Activated gamma-delta T cell treated with anti-CD3 and anti-CD28 coated beads, Interleukin-2, amount 50 U/mL, for 16 hours (primary cell): ENCODE measurements at regions not wholly inside any gene's neighbourhood (a gene's known extent, or its start where the extent isn't known, plus 50 kb on each side); places are given as distances from the start of the nearest gene placed in this dataset.
"Not testable (repeated sequence)": the region's sequence is repeated elsewhere in the genome, so short reads cannot be mapped to it uniquely, and the experiment has no call there.

ENCODE experiments used
- DNase-seq: peaks from one replicate; pipeline ENCODE4 v3.0.0-alpha.2; 2020; ENCODE audit warnings: low read depth

DNA sequence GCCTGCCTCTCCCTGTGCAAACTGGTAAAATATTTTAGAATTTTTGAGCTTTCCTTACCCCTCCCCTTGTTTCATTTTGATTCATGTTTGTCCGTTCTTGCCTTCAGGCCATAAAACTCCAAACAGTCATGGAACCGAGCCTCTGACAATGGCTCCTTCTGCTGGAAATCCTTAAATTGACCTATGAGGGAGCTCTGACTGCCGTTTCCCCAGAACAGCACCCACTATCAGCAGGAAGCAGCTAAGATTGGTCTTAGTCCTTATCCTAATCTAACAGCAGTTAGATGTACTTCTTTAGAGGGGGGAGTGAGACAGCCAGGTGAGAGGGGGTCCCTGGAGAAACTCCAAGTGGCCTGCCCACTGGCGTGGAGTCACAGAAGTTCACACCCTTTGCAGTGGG is 106.7 kb downstream of the FAM174A start:
- DNase-seq, result no peak

DNA sequence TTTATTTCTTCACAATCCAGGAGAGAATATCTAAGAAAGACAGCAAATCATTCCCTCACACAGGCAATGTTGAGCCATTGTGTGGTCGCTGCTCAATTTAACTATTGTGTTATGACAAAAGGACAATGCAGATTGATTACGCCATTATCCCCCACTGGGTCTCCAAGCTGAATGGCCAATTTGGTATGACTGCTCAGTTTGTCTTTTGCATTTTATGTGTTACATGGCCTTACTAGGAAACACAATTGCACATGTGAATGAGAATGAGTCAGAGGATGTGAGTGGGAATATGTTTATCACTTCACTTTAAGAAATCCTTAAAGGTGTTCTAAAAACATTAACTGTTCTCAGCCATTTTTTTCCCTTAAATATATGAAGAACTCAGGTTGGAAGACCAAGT is 108.3 kb downstream of the FAM174A start:
- no peak for DNase-seq

DNA sequence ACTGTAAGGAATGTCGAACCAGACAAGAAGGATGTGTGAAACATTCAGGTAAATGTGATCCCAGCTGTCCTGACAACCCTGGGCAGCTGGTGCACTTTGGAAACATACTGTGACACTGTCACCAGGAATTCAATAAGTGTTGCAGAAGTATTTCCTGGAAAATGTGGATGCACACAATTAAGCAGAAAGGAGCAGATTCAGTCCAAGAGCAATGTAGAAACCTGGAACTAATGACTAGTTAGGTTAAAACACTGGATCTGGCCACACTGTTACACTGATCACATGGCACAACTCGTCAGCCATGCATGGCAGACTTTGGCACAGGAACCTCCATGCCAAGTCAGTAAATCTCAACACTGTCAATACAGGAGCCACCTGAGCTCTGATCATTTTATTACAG is 109.0 kb downstream of the FAM174A start:
- no peak for DNase-seq

DNA sequence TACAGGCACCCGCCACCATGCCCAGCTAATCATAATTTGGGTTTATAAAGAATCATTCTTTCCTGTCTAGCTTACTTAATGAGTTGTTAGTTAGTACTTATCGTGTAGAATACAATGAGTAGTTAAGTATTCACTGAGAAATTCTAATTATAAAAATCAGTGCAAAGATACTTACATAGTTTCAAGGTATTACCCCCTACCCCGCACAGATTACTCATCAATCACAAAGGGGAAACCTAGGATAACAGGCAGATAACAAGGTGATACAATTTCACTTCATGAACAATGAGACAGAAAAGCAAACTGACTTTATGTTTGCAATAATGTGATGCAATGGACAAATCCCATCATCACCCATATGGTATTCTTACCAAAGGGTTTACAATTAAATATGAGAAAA is 109.6 kb downstream of the FAM174A start:
- DNase-seq, result no peak

DNA sequence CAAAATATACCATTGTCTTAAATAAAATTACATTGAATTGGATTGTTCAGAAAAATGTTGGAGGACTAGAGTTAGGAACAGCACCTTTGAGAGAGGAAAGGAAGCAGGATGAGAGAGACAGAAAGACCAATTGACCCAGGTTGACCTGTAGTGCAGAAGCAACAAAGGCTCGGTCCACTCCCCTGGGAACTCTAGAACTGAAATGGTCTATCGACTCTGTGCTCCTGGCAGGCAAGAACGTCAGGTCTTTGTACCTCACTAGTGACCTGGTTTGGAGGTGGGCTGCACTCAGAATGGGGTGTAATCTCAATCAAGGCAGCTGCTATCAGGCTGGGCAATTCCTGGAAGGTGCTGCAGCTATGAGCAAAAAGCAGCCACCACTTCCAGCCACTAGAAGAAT is 110.8 kb downstream of the FAM174A start:
- DNase-seq, result no peak

DNA sequence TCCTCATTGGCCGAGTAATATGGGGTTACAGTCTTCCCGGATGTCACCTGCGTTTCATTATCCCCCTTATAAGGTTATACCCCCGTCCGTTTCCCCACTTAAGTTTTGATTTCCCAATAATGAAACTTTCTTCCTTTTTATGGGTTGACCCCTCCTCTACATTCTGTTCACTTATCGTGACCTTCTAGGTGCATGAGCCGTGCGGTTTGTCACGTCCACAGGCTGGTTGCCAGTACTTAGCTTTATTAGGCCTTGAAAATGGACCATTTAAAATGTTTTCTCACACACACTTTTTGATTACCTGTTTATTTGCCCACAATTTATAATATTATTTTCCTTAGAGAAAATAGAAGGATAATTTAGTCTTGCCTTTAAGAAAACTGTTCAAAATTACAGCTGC is 111.5 kb downstream of the FAM174A start:
- DNase-seq, result no peak

DNA sequence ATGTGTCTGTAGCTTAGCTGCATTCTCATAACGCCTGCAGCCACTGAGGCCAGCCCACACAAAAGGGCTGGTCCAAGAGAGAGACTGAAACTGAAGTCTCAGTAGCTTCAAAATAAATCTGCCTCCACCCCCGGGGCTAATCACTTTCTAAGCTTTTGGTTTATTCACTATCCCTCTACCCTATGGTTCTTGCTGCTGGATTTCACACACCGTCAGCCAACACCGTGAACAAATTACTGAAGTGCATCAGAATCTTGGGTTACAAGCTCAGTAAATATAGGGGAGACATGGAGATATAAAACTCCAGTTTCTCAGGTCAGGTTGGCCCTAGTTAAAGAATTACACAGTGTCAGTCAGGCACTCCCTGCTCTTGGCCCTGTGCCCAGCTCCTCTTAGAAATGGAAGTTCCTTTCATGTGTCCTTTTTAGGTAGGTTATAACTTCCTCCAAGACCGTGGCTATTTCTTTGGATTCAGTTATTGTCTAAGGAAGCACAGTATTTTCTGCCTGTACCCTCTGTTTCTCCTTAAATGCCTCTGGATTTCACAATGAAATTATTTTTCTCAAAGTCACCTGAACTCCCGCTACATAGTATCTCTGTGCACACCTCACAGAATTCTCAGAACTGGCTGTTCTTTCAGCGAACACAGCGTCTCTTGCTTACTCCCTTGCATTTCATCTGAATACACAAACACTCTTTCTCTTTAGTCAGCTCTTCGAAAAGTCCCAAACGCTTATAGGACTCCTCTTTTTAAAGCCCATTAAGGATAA is 112.5 kb downstream of the FAM174A start:
- no peak for DNase-seq

DNA sequence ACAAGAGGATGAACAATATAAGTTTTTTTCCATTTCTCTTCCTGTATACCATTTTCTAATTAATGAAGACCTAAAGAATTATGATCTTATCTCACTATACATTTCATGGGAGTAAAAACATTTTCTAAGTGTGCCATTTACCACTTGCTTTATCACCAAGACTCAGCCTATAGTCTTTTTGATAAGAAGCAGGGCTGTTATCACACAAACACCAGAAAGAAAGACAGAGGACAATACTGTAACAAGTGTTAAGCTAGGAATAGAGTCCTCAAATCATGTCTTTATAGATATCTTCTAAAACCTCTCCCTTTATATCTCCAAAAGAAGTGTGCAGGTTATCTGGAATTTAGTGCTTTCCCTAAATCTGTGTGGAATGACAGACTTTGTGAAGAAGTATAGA is 119.7 kb downstream of the FAM174A start:
- DNase-seq, result no peak

DNA sequence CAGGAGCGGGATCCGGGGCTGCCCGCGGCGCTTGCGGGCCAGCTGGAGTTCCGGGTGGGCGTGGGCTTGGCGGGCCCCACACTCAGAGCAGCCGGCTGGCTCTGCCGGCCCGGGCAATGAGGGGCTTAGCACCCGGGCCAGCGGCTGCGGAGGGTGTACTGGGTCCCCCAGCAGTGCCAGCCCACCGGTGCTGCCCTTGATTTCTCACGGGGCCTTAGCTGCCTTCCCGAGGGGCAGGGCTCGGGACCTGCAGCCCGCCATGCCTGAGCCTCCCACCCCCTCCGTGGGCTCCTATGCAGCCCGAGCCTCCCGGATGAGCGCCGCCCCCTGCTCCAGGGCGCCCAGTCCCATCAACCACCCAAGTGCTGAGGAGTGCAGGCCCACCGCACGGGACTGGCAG is 121.6 kb downstream of the FAM174A start:
- not testable (repeated sequence) for DNase-seq

DNA sequence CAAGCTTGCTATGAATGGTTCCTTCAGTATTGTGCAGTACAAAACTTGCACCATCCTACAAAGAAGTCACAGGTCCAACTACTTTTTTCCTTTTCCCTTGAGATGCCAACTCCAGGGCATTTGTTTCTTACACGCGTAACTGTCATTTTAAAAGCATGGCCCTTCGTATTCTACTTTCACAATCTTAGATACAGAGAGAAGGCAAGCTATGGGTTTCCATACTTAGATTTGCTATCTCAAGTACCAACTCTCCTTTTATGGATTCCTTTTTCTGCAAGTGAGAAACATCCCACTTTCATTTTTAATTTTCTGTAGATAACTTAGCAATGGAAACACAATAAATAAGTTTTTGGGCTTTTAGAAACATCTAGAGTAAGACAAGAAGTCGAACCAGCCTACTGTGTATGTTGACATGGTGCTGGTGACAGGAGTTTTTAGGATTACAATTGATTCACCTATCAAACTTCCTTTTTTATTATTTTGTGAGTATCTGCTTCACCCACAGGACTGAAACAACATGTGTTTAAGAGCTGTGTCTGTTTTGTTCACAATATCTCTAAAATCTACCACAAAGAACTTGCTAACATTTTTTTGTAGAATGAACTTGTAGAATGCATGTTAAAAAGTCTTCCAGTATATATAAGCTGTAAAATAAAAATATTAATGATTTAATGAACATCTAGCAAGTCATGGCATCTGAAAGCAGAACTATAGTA is 124.1 kb downstream of the FAM174A start:
- DNase-seq, result no peak

DNA sequence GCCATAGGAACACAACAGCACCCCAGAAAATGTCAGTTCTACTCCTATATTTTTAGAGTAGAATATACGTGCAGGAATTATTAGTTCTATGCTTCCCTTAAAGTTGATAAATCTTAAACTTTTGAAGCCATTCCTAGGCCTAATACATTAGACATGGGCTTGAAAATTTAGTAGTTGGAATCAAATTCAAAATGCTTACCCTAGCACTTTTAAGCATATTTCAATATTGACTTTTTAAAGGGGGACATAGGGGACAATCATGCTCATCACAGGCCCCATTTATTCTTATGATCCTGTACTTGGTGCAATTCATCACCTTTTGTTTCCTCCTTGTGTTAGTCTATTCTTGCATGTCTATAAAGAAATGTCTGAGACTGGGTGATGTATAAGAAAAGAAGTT is 129.0 kb downstream of the FAM174A start:
- DNase-seq, result no peak

DNA sequence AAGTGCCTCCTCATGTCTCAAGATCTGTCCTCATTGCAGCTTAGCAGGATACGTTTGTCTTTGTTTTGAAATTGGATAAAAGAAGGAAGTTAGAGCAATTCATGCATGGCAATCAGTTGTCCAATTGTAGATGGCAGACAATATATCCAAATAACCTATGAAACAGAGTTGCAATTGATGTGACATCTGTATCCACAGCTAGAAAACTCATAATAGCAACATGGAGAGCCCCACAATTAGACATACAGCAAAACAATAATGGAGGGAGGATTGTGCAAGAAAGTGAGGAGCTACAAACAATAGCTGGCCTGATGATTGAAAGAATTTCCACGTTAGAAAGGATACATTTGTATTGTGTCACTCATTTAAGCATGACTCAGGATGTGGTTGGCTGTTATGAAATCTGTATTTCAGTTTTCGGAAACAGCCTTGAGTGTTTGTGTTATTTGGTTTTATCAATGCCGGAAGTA is 132.0 kb downstream of the FAM174A start:
- no peak for DNase-seq

DNA sequence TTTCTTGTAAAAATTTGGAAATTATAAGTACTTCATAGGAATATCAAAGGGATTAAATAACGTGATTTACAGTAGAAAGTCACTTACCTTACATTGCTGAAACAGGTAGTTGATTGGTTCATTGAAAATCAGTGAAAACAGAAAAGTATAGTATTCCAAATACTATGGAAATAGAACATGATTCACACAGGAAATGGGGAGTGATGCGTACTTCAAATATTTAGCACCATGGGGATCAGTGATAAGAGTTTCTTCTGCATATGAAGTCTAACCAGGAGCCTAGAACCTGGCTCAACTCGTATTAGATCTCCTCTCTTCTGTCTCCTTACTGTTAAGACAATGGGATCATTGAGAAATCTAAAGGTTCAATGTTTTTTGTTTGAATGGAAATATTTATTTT is 133.3 kb downstream of the FAM174A start:
- no peak for DNase-seq

DNA sequence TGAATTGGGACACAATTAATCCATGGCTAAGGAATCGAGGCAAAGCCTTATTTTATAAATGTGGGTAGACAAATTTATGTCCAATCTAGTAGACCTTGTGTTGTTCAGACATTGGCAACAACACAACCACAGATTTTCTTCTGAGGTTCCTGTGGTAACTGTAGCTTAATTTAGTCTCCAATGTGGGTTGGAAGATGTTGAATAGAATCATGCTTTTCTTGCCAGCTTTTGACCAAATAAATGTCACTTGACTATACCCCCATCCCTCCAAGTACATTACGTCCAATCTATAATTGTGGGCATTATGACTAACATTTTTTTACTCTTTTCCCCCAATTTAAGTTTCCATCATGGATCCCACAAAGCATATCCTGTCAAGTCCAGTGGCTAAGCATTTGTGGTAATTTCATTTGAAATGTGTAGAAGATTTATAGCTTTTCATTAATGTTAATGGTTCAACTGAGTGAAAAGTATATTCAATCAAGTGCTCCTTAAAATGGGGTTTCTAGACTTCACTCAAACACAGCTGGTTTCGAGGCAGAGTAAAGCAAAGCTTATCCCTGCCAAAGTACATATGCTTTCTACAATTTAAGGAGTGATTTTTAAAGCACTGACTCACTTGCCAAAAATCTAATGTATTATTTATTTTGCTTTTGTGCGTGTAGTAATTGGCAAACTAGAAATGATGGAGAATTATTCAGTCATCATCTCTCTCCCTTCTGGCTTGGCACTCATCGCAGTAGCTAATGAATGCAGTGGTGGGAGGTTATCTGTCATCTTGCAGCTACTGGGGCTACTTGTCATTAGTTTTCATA is 141.8 kb downstream of the FAM174A start:
- DNase-seq, result no peak

DNA sequence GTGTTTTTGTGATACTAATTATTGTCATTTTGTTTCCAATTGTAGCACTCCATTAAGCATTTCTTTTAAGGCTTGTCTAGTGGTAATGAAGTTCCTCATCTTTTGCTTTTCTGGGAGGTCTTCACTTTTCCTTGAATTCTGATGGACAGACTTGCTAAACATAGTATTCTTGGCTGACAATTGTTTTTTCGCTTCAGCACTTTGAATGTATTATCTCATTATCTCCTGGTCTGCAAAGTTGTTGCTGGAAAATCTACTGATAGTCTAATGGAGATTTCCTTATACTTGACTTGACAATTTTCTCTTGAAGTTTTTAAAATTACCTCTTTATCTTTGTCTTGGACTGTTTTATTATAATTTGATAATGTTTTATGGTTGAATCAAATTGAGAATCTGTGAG is 147.5 kb downstream of the FAM174A start:
- DNase-seq, result no peak

DNA sequence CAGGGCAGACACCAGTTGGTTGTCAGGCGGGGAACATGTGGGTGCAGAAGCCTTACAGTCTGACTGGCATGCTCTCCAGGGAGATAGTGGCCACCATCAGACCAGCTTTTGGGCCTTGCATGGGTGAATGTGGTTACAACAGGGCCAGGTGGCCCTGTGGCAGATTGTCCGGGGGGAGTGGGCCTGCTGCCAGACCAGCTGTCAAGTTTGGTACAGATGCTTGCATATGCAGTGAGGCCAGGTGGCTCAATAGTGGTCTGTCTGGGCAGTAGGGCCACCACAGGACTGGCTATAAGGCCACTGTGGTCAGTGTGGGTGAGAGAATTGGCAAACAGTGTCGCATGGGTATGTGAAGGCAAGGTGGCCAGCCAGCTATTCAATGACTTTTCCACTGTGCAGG is 148.7 kb downstream of the FAM174A start:
- DNase-seq, result no peak

DNA sequence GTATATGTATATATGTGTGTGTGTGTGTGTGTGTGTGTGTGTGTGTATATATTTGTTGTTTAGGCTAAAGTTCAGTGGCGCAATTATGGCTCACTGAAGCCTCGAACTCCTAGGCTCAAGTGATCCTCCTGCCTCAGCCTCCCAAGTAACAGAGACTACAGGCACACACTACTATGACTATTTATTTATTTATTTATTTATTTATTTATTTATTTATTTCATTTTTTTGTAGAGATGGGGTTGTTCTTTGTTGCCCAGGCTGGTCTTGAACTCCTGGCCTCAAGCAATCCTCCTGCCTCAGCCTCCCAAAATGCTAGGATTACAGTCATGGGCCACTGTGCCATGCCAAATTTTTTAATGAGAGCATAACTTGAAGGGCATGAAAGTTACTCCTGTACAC is 149.9 kb downstream of the FAM174A start:
- DNase-seq, result not testable (repeated sequence)

DNA sequence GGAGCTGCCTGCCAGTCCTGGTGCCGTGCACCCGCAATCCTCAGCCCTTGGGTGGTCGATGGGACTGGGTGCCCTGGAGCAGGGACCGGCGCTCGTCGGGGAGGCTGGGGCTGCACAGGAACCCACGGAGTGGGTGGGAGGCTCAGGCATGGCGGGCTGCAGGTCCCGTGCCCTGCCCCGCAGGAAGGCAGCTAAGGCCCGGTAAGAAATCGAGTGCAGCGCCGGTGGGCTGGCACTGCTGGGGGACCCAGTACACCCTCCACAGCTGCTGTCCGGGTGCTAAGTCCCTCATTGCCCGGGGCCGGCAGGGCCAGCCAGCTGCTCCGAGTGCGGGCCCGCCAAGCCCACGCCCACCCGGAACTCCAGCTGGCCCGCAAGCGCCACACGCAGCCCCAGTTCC is 153.7 kb downstream of the FAM174A start:
- not testable (repeated sequence) for DNase-seq

DNA sequence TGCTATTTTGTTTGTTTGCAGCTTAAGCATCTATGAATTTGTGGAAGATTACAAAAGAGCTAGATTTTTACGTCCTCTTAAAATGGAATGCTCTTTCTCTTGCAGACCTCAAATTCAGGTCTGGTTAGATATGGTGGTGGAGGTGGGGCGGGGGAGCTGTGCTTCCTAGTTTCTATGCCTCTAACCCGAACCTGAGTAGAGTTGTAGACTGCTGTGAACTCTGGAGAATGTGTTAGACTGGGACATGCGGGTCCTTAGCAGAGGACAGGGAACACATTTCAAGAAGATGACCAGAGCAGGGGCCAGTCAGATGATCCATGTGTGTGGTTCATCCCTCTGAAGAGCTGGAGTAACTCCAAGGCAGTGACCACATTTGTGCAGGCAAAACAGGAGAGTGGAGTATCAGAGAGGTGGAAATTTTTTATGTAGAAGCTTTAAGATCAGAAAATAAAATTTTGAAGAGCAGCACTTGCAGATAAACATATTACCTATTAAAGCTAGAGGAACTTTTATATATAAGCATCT is 154.9 kb downstream of the FAM174A start:
- DNase-seq, result no peak

DNA sequence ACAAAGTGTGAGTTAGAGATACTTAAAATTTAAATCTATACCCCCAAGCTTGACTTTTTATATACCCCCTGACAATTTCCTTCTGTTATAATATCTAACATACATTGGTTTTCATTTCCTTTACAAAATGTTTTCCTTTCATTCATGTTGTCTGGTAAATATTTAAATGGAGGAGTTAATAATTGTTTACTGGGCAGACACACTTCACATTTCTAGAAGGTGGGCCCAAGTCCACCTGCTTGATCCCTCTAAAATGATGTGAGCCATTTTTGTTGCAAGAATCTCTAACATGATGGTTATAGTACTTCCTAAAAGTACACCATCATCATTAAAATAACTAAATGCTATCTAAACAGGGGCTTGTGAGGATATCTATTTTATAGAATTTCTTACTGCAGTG is 155.9 kb downstream of the FAM174A start:
- no peak for DNase-seq

DNA sequence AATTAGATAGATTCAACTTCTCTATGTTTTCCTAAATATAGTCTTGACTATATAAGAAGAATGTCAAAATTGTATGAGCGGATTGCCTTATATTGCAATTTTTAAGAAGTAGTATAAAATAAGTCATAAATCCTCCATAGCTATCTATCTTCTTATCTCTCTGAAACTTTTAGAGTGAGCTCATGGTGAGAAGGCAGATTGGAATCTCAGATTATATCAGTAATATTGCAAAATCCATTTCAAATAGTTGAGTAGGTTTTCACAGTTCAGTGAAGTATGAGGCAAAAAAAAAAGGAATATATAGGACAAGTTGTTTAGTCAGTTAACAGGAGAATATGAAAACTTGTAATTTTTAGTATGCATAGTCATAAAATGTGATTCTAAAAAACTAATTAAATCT is 156.4 kb downstream of the FAM174A start:
- DNase-seq, result no peak

DNA sequence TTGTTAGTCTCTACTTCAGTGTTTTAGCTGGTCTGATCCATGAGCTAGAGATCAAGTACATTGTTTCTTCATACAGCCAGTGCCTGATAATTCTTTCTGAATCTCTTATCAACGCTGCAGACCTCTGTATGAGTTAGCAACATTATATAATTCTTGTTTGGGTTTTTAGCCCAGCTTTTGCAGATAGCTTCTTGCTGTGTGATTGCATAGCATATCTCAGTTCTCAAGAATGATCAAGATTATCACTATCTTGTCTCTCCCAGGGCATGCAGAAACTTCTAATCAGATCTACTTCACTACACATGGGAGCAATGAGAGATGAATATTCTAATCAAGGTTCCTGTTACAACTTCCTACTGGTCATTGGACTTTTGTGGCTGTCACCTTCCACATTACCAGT is 158.3 kb downstream of the FAM174A start:
- DNase-seq, result no peak

DNA sequence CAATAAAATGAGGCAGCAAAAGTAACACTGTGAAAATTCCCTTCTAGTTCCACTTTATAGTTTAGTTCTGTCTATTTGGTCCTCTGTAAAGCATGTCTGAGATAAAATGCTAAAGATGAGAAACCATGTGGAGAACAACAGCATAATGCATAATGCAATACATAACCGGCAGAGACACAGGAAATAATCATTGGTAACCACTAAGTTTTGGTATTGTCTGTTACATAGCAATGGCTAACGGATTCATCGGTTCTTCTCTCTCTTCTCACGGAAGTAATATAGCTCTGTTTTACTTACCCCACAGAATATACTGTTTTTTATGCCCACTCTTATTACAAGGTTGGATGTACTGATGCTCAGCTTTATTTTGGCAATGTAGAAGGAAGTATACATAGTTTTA is 158.9 kb downstream of the FAM174A start:
- no peak for DNase-seq
